ENCODE measurements at regions not wholly inside any gene's neighbourhood (a gene's known extent, or its start where the extent isn't known, plus 50 kb on each side); places are given as distances from the start of the nearest gene placed in this dataset.

DNA sequence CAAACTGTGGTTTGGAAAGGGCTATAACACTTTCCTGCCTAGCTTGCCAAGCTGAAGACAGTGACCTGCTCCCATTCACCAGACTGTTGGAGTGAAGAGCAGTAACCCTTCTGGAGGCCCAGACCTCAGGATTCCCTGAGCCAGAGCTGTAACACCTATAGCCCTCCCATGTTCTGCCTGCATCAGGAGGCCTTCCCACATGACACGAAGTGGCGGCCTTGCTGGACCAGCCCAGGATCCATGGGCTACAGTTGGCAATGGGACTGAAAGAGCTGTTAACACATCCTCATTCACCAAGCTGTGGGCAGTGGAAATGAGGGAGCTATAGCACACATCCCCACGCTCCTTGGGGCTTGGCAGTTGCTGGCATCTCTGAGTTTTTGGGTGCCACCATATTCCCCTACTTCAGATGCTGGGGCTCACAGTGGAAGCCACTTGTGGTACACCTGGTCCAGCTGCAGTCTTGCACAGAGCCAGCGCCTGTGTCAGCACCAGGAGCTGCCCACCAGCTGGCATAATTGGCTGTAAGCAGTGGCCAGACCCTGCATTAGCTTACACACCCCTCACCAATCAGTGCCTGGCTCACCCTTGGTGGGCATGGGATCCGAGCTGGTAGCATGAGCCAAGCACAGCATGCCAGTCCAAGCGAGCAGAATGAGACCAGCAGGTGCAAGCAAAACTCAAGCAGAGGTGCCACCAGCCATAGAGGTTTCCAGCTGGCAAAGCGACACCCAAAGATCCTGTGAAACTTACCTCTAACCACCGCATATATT lies 1029.3 kb downstream of the TECRL start:
- DNase-seq (ENCODE audit: low read depth) = no peak
- TF ChIP-seq, protein P1, sequence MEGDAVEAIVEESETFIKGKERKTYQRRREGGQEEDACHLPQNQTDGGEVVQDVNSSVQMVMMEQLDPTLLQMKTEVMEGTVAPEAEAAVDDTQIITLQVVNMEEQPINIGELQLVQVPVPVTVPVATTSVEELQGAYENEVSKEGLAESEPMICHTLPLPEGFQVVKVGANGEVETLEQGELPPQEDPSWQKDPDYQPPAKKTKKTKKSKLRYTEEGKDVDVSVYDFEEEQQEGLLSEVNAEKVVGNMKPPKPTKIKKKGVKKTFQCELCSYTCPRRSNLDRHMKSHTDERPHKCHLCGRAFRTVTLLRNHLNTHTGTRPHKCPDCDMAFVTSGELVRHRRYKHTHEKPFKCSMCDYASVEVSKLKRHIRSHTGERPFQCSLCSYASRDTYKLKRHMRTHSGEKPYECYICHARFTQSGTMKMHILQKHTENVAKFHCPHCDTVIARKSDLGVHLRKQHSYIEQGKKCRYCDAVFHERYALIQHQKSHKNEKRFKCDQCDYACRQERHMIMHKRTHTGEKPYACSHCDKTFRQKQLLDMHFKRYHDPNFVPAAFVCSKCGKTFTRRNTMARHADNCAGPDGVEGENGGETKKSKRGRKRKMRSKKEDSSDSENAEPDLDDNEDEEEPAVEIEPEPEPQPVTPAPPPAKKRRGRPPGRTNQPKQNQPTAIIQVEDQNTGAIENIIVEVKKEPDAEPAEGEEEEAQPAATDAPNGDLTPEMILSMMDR (conservative IDR thresholded peaks at IDR 0.05; ENCODE audit: low read depth, low read length) = no peak
- no peak overlapping the region for H3K4me3 ChIP-seq (ENCODE audit: low read length)

DNA sequence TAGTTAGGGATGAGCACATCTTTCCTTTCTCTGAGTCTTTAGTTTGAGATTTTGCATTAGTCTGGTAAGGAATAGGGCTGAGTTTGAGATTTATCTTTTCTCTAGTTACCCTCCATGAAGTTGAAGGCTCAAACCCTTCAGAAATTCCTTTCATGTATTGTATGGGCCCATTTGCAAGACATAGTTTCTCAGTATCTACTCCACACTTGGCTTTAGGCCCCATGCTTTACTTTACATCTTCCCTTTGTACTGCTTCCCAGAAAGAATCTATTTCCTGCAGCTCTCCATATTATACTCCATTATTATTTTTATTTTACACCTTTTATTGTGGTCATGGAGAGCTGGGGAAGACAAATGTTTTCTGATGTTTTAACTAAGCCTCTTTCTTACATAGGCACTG lies 1038.2 kb downstream of the TECRL start:
- TF ChIP-seq, protein P1 (conservative IDR thresholded peaks at IDR 0.05; ENCODE audit: low read depth, low read length) = no peak
- H3K4me3 ChIP-seq (ENCODE audit: low read length) = no peak overlapping the region
- DNase-seq (ENCODE audit: low read depth) = no peak

DNA sequence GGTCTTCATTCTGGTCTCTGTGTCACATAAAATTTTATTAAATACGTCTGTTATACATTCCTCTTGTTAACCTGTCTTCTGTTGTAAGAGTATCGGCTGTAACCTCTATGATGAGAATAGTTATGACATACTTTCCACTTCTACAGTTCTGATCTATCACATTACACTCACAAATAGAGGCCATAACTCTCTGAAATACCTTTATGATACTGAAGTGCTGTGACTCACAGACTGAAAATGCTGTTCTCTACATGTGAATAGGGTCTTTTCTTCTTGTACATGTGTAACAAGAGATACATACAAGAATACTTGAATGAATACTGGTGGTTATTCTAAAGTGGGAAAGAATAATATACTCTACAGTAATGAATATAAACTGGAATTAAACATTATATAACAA lies 1047.6 kb downstream of the TECRL start:
- no peak overlapping the region for H3K4me3 ChIP-seq (ENCODE audit: low read length)
- DNase-seq (ENCODE audit: low read depth) = peak; percentile 11
- TF ChIP-seq, protein P1 (conservative IDR thresholded peaks at IDR 0.05; ENCODE audit: low read depth, low read length) = no peak

DNA sequence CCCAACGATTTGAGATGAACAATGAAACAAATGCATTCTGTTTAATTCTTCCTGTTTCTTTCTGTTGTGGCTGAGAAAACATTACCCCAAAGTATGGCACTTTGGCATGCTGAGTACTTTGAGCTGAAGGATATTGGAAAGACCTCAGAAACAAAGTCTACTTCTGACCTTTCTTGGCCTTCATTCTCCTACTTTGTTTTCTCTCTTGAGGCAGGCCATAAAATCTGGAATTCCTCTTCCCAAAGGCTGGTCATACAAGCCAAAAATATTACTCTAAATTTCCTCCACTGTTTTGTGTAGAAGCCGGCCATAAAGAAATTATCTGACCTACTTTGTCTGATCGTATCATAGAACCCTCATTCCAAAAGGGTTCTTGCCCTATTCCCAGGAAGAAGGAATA lies 1048.2 kb downstream of the TECRL start:
- TF ChIP-seq, protein P1 (conservative IDR thresholded peaks at IDR 0.05; ENCODE audit: low read depth, low read length) = no peak
- no peak overlapping the region for H3K4me3 ChIP-seq (ENCODE audit: low read length)
- DNase-seq (ENCODE audit: low read depth) = no peak

DNA sequence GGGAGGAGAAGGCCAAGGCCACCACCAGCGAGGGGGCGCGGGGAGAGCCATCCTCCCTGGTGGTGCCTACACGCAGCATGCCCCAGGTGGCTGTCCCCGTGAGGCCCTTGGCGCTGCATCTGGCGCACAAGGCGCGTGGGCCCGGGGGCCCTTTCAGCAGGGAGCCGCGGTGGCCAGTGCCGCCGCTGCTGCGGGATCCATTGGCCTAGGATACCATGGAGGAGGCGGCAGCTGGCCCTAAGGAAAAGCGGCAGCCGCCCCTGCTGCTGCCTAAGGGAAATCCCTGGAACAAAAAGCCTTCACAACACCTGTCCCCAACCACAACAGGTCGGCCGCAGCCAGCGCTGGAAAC lies 1059.6 kb downstream of the TECRL start:
- DNase-seq (ENCODE audit: low read depth) = no peak
- TF ChIP-seq, protein P1 (conservative IDR thresholded peaks at IDR 0.05; ENCODE audit: low read depth, low read length) = no peak
- H3K4me3 ChIP-seq (ENCODE audit: low read length) = no peak overlapping the region

DNA sequence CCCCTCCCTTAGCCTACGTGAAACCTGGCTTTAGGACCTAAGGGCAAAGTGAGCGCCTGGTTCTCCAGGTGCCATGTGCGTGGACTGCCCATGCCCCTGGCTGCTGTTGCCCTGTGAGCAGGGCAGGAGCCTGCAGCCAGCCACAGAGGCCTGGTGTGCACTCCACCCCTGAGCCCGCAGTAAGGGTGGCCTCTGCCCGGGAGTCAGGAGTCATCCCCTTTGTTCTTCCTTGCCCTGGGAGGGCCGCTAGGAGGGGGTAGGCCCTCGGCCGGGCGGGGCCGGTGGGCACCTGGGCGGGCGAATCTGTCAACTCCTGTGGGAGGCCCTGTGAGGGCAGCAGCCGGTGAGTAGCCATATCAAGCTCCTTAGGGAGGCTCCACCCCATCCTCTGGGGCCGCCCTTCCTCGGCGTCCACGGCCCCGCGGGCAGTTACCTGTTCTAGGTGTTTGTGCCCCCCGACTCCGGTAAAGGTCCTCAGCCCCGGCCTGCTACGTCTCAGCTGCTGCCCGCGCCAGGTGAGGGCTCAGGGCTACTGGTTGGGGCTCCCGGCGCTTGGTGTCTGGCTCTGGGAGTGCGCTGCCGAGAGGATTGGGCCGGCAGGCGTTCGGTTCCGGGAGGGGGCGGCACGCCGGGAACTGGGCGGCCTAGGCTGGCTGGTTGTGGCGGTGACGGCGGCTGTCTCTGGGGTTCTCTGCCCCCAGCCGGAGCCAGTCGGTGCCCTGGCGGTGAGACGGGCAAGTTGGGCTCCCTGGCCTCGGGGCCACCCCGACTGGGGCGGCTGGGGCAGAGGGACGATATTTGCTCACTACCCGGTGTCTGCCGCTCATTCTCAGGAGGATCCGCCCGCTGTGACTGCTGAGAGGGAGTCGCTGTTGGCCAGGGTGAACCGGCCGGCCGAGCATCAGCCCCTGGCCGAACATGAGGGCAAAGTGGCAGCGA lies 1060.2 kb downstream of the TECRL start:
- H3K4me3 ChIP-seq (ENCODE audit: low read length) = no peak overlapping the region
- no peak for DNase-seq (ENCODE audit: low read depth)
- TF ChIP-seq, protein P1 (conservative IDR thresholded peaks at IDR 0.05; ENCODE audit: low read depth, low read length) = no peak

Data from retinal pigment epithelial cell (primary cell).